C4-2B (cell line): ENCODE measurements at regions not wholly inside any gene's neighbourhood (a gene's known extent, or its start where the extent isn't known, plus 50 kb on each side); places are given as distances from the start of the nearest gene placed in this dataset.
"Not testable (repeated sequence)": the region's sequence is repeated elsewhere in the genome, so short reads cannot be mapped to it uniquely, and the experiment has no call there.

ENCODE experiments used
- H3K27ac ChIP-seq: fragments of 450-650 bp; 2 replicates; pipeline ENCODE4 v1.5.1; 2017
- ZFX ChIP-seq: fragments of 450-650 bp; IDR thresholded peaks from 2 replicates; pipeline ENCODE4 v1.6.1; 2017
- TF ChIP-seq, protein P1 (sequence below): fragments of 450-650 bp; conservative IDR thresholded peaks from 2 replicates; pipeline ENCODE4 v1.5.1; 2017; ENCODE audit warnings: mild to moderate bottlenecking

- no peak overlapping the region for H3K27ac ChIP-seq
- TF ChIP-seq, protein P1, sequence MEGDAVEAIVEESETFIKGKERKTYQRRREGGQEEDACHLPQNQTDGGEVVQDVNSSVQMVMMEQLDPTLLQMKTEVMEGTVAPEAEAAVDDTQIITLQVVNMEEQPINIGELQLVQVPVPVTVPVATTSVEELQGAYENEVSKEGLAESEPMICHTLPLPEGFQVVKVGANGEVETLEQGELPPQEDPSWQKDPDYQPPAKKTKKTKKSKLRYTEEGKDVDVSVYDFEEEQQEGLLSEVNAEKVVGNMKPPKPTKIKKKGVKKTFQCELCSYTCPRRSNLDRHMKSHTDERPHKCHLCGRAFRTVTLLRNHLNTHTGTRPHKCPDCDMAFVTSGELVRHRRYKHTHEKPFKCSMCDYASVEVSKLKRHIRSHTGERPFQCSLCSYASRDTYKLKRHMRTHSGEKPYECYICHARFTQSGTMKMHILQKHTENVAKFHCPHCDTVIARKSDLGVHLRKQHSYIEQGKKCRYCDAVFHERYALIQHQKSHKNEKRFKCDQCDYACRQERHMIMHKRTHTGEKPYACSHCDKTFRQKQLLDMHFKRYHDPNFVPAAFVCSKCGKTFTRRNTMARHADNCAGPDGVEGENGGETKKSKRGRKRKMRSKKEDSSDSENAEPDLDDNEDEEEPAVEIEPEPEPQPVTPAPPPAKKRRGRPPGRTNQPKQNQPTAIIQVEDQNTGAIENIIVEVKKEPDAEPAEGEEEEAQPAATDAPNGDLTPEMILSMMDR, result no peak
- TF ChIP-seq ZFX, result no peak
Measured at GRCh38 chr2:195572895-195573683, 83.9 kb upstream of the SLC39A10 start.

GRCh38 chr2:195570329-195570728 is 86.7 kb upstream of the SLC39A10 start:
- no peak for TF ChIP-seq ZFX
- H3K27ac ChIP-seq, result no peak overlapping the region

GRCh38 chr2:195569255-195569654 is 87.8 kb upstream of the SLC39A10 start:
- no peak for TF ChIP-seq ZFX
- TF ChIP-seq, protein P1, result no peak
- H3K27ac ChIP-seq, result no peak overlapping the region

DNA sequence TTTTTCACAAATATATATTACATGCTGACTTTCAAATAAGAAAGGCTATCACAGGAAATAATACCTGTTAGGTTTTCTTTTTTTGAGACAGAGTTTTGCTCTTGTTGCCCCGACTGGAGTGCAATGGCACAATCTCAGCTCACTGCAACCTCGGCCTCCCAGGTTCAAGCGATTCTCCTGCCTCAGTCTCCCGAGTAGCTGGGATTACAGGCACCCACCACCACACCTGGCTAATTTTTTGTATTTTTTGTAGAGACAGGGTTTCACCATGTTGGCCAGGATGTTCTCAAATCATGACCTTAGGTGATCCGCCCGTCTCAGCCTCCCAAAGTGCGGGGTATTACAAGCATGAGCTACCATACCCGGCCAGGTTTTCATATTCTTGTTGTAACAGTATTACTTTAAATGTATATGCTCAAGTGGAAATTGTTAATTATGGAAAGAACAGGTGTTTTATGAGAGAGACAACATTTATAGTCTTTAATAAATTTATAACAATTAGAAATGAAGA is 92.3 kb upstream of the SLC39A10 start:
- H3K27ac ChIP-seq, result not testable (repeated sequence)

GRCh38 chr2:195563857-195564512 is 93.0 kb upstream of the SLC39A10 start:
- no peak overlapping the region for H3K27ac ChIP-seq
- TF ChIP-seq ZFX, result no peak
- TF ChIP-seq, protein P1, result no peak

- no peak overlapping the region for H3K27ac ChIP-seq
- TF ChIP-seq, protein P1, result no peak
- TF ChIP-seq ZFX, result no peak
Measured at GRCh38 chr2:195562570-195563566, 94.2 kb upstream of the SLC39A10 start.

DNA sequence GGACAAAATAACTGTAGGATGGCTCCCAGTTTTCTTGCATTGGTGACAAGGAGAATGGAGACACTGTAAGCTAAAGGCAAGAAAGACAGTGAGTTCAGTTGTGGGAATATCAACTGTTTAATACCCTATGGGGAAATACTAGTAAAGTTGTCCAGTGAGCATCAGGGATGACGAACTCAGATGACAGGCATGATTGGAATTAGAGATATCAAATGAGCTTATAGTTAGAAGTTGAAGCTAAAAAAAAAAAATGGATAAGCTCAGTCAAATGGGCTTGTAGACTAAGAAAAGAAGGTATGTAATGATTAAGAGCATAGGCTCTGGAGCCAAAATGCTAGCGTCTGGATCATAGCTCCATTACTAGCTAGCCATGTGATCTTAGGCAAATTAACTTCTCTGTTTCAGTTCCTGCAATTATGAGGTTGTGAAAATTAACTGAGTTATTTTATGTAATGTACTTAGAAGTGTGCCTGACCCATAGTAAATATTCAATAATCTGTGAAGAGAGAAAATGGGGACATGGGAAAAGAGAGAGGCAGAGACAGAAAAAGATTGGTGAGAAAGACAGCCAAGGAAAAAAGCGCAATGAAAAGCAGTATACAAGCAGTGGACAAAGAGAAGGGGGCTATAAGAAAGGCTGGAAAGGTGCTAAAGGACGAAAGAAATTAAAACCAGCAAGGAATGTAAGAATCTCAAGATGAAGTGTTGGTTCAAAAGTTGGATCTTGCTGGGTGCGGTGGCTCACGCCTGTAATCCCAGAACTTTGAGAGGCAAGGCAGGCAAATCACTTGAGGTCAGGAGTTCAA is 95.7 kb upstream of the SLC39A10 start:
- TF ChIP-seq, protein P1, result no peak
- no peak for TF ChIP-seq ZFX
- no peak overlapping the region for H3K27ac ChIP-seq
